MM.1S (cell line): ENCODE measurements at regions not wholly inside any gene's neighbourhood (a gene's known extent, or its start where the extent isn't known, plus 50 kb on each side); places are given as distances from the start of the nearest gene placed in this dataset.

Experiments
- CTCF ChIP-seq: fragments of 300-600 bp; sonication (generic); IDR thresholded peaks from 2 replicates; pipeline ENCODE4 v1.5.1; 2016; ENCODE audit warnings: antibody characterized with exemption, low read length, mixed read lengths
- EZH2 ChIP-seq: fragments of 300-600 bp; sonication (generic); optimal IDR thresholded peaks from 2 replicates; pipeline ENCODE3; 2017; ENCODE audit warnings: low read depth, mild to moderate bottlenecking, antibody characterized with exemption, low read length, mixed read lengths
- EZH2phosphoT487 ChIP-seq: fragments of 300-600 bp; sonication (generic); IDR thresholded peaks from 2 replicates; pipeline ENCODE4 v1.6.1; 2018; ENCODE audit warnings: antibody characterized with exemption, low read length

DNA sequence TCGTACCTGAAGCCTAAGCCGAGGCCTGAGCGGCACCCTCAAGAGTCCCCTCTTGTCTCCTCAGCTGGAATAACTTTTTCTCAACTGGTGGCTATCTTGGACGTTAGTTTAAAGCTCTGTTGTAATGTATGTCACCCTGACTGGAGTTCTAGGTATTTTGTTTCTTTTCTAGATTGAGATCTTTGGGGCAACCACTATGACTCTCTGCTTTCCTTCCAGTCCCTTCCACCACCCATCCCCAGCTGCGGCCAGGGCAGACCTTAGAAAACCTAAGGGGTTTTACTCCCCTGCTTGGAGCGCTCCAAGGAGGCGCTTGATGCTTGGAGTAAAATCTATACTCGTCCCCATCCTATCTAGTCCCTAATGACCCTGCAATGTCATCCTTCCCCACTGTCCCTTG lies 74.6 kb upstream of the MRPS6 start:
- no peak for TF ChIP-seq CTCF
- no peak for TF ChIP-seq EZH2phosphoT487
- no peak for TF ChIP-seq EZH2
